ENCODE measurements at regions not wholly inside any gene's neighbourhood (a gene's known extent, or its start where the extent isn't known, plus 50 kb on each side); places are given as distances from the start of the nearest gene placed in this dataset.

DNA sequence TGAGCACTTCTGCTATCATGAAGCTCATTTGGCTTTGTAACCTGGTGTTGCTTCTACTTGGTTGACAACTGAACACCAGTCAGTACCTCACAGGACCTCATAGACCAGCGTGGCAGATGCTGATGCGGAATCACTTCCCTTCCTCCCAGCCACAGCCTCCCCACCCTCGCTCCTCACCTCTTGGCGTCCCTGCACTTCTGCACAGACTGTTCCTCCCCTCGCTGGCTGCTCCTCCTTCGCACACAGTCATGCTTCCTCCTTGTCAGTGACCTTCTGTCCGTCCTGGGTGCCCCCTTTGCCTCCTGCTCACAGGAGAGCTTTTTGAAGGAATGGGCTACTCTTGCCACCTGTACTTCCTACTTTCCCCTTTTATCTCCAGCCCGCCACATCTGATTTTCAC, 61.4 kb upstream of the CTBP2 start:
- Histone ChIP-seq H3K27ac (ENCODE audit: control insufficient read depth, insufficient read depth, low read length) (no peak overlapping the region), H3K27me3 (ENCODE audit: control insufficient read depth, extremely low read depth, insufficient read depth, low read length) (peaks cover 4% of the 10 kb centered on the region), H3K4me3 (ENCODE audit: control insufficient read depth in 2 of 3, extremely low read depth in 1 of 3, insufficient read depth in 2 of 3, low read depth in 1 of 3, low read length in 3 of 3) (no peak overlapping the region), H3K4me1 (ENCODE audit: control insufficient read depth, extremely low read depth, insufficient read depth, low read length) (peaks cover 7% of the 10 kb centered on the region), H3K79me2 (ENCODE audit: control insufficient read depth, insufficient read depth, low read length) (no peaks in the 10 kb centered on the region), H3K9me1 (ENCODE audit: control insufficient read depth, extremely low read depth, insufficient read depth, low read length) (no peaks in the 10 kb centered on the region), H3K4me2 (ENCODE audit: control insufficient read depth, extremely low read depth, insufficient read depth, low read depth, low read length) (no peak overlapping the region), H3K9ac (ENCODE audit: control insufficient read depth, extremely low read depth, insufficient read depth, low read length) (no peak overlapping the region), H2AFZ (ENCODE audit: control insufficient read depth, low read length) (no peak overlapping the region), H3K36me3 (ENCODE audit: control insufficient read depth in 2 of 2, extremely low read depth in 1 of 2, insufficient read depth in 2 of 2, low read length in 2 of 2) (no peaks in the 10 kb centered on the region), H3K9me3 (ENCODE audit: control insufficient read depth, low read depth, low read length) (no peaks in the 10 kb centered on the region), H4K20me1 (ENCODE audit: control insufficient read depth, extremely low read depth, insufficient read depth, low read length) (no peaks in the 10 kb centered on the region)
- dilution Hi-C loops (cut with MboI; ENCODE audit: extremely low pct_ligation_motif_present, low sequenced_read_pairs) = no loop called here
- FAIRE-seq (no peak), DNase-seq (ENCODE audit: low read depth, low spot score) (no peak)
- no peak for TF ChIP-seq EZH2 (IDR thresholded peaks at IDR 0.05; ENCODE audit: low read length)
- TF ChIP-seq, protein P1, sequence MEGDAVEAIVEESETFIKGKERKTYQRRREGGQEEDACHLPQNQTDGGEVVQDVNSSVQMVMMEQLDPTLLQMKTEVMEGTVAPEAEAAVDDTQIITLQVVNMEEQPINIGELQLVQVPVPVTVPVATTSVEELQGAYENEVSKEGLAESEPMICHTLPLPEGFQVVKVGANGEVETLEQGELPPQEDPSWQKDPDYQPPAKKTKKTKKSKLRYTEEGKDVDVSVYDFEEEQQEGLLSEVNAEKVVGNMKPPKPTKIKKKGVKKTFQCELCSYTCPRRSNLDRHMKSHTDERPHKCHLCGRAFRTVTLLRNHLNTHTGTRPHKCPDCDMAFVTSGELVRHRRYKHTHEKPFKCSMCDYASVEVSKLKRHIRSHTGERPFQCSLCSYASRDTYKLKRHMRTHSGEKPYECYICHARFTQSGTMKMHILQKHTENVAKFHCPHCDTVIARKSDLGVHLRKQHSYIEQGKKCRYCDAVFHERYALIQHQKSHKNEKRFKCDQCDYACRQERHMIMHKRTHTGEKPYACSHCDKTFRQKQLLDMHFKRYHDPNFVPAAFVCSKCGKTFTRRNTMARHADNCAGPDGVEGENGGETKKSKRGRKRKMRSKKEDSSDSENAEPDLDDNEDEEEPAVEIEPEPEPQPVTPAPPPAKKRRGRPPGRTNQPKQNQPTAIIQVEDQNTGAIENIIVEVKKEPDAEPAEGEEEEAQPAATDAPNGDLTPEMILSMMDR (optimal IDR thresholded peaks at IDR 0.05 in 1 of 3, IDR thresholded peaks at IDR 0.05 in 1 of 3, conservative IDR thresholded peaks at IDR 0.05 in 1 of 3; ENCODE audit: extremely low read depth in 1 of 3, insufficient read depth in 2 of 3, low read length in 3 of 3) = no peak

DNA sequence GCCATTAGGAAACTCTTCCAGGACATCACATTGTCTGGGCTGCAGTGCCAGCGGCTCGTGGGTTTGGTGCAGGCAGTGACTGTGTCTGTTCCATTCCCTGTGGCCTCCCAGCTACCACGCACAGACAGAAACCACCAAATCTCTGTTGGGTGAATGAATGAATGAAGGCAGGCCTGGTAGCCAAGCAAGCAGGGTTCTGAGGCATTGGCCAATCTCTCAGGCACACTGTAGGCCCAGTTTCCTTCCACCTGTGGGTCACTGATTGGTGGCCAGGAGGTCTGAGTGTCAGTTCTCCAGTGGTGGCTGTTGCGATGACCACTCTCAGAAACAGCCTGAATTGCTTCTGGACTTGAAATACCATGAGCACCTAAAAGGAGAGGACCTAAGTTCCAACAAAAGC, 59.4 kb upstream of the CTBP2 start:
- H3K79me2 ChIP-seq (ENCODE audit: control insufficient read depth, insufficient read depth, low read length) = no peaks in the 10 kb centered on the region
- H3K36me3 ChIP-seq (ENCODE audit: control insufficient read depth in 2 of 2, extremely low read depth in 1 of 2, insufficient read depth in 2 of 2, low read length in 2 of 2) = no peaks in the 10 kb centered on the region
- H3K4me2 ChIP-seq (ENCODE audit: control insufficient read depth, extremely low read depth, insufficient read depth, low read depth, low read length) = no peak overlapping the region
- H3K4me1 ChIP-seq (ENCODE audit: control insufficient read depth, extremely low read depth, insufficient read depth, low read length) = peaks cover 7% of the 10 kb centered on the region
- no peaks in the 10 kb centered on the region for H4K20me1 ChIP-seq (ENCODE audit: control insufficient read depth, extremely low read depth, insufficient read depth, low read length)
- peaks cover 4% of the 10 kb centered on the region for H3K27me3 ChIP-seq (ENCODE audit: control insufficient read depth, extremely low read depth, insufficient read depth, low read length)
- no peak for DNase-seq (ENCODE audit: low read depth, low spot score)
- FAIRE-seq = no peak
- no peak overlapping the region for H3K9ac ChIP-seq (ENCODE audit: control insufficient read depth, extremely low read depth, insufficient read depth, low read length)
- no peaks in the 10 kb centered on the region for H3K9me1 ChIP-seq (ENCODE audit: control insufficient read depth, extremely low read depth, insufficient read depth, low read length)
- H3K9me3 ChIP-seq (ENCODE audit: control insufficient read depth, low read depth, low read length) = no peaks in the 10 kb centered on the region
- no peak overlapping the region for H2AFZ ChIP-seq (ENCODE audit: control insufficient read depth, low read length)
- no peak overlapping the region for H3K27ac ChIP-seq (ENCODE audit: control insufficient read depth, insufficient read depth, low read length)
- dilution Hi-C loops (cut with MboI; ENCODE audit: extremely low pct_ligation_motif_present, low sequenced_read_pairs) = no loop called here
- H3K4me3 ChIP-seq (ENCODE audit: control insufficient read depth in 2 of 3, extremely low read depth in 1 of 3, insufficient read depth in 2 of 3, low read depth in 1 of 3, low read length in 3 of 3) = no peak overlapping the region
- TF ChIP-seq, protein P1 (optimal IDR thresholded peaks at IDR 0.05 in 1 of 3, IDR thresholded peaks at IDR 0.05 in 1 of 3, conservative IDR thresholded peaks at IDR 0.05 in 1 of 3; ENCODE audit: extremely low read depth in 1 of 3, insufficient read depth in 2 of 3, low read length in 3 of 3) = no peak
- no peak for TF ChIP-seq EZH2 (IDR thresholded peaks at IDR 0.05; ENCODE audit: low read length)

Data from keratinocyte (primary cell).